Activated CD4-positive, alpha-beta T cell treated with anti-CD3 and anti-CD28 coated beads, Interleukin-2, amount 50 U/mL, for 16 hours (primary cell): ENCODE measurements at regions not wholly inside any gene's neighbourhood (a gene's known extent, or its start where the extent isn't known, plus 50 kb on each side); places are given as distances from the start of the nearest gene placed in this dataset.

ENCODE experiments used
- DNase-seq: peaks from one replicate; pipeline ENCODE4 v3.0.0-alpha.2; 2020

DNA sequence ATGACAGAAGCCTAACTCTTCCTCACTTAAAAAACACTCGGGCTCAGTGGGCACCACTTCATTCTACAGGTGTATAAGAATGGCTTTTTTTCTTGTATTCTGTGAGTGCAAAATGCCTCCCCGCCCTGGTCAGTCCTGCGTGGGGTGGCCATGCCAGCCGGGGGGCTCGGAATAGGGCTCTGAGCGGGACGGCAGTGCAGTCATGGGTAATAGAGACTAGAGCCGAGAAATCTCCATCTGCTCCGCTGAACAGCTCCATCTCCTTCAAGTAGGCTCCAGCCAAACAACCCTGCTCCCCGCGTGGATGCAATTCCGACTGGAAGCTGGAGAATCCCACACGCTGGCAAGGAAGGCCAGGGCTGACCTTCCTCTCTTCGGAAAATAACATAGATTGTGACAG is 317.0 kb upstream of the IRX4 start:
- DNase-seq, result no peak

GRCh38 chr5:2196989-2197619 is 314.4 kb upstream of the IRX4 start:
- no peak for DNase-seq

GRCh38 chr5:2196416-2196815 is 313.7 kb upstream of the IRX4 start:
- DNase-seq, result no peak

DNA sequence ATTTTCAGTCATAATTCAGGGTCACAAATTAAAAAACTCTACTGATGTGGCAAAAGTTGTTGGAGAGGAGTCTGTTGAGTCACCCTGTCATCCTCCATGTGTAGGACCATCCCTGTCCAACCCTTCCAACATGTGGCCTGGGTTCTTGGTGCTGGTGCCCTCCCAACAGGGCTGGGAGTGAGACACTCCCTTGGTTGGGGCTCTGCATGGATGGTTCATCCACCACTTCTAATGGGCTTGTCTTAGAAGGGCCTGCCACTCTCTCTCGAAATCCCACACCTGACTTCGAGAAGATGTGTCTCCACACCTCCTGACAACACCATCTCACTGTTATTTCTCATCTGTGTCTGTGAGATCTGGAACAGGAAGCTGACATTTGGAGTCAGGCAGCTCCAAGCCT is 312.2 kb upstream of the IRX4 start:
- DNase-seq, result no peak

- no peak for DNase-seq
These were observed 311.5 kb upstream of the IRX4 start for GRCh38 chr5:2194236-2194555.

- no peak for DNase-seq
These were observed 311.0 kb upstream of the IRX4 start for GRCh38 chr5:2193542-2194235.

DNA sequence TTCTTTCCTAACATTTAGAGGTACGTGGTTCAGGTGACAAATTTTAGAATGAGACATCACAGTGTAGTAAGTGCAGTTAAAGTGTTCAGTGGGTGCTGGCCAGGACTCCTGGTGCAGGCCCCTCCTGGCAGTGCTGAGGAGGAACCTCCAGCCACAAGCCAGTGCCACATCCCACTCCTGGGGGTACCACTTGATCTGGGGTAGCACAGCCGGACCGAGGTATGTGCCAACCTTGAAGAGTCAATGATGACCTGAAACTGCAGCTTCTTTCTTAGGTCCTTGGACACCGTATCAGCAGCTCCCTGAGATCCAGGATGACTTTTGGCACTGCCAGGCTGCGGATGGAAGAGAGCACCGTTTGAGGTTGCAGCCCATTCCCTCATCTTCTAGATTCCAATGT is 310.4 kb upstream of the IRX4 start:
- no peak for DNase-seq

DNA sequence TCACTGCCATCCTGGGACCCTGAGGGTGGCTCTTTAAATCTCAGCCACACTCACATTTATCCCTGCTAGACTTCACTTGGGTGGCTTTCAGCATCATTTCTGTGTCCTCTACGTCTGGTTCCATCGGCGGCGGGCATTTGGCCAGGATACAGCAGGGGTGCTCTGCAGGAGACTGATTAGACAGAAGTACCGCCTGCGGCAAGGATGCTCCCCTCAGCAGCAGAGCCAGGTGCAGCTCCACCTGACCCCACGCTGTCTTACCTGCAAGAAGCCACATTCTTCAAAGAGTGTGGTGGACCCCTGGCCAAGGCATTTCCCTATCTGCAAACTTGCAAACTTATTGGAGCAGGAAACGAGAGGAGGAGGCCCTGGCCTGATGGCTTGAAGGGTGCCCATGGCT is 309.8 kb upstream of the IRX4 start:
- DNase-seq, result no peak

GRCh38 chr5:2191972-2192371 is 309.2 kb upstream of the IRX4 start:
- no peak for DNase-seq

DNA sequence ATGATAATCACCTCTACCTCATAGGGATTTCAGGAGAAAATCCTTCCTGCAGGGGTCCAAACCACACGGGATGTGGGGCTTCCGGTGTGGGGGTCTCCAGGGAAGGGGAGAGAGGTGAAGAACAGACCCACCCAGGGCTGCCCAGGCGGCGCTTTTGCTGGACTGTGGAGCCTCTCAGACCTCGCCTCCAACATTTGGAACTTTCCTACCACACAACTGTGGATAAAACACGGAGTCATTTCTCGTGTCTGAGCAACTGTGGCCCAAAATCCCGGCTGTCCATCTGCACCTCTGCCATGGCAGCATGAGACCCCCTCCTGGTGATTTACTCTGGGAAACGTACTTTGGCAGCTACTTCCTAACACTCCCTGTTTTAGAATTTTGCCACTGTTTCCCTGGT is 307.8 kb upstream of the IRX4 start:
- no peak for DNase-seq

GRCh38 chr5:2188661-2189060 is 305.9 kb upstream of the IRX4 start:
- no peak for DNase-seq

DNA sequence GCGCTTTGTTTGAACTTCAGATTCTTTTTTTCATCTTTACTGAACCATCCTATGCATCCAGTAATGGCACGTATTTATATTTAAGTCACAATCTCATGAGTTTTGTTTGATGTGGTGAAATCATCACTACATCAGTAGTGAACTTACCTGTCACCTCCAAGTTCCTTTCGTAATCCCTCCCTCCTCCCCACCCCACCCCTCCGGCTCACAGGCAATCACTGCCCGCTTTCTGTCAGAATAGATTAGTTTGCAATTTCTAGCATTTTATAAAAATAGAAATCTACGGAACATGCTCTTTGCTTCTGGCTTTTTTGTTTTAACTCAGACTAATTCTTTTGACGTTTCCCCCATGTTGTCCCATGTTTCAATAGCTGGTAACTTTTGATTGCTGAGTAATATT is 305.4 kb upstream of the IRX4 start:
- DNase-seq, result no peak

DNA sequence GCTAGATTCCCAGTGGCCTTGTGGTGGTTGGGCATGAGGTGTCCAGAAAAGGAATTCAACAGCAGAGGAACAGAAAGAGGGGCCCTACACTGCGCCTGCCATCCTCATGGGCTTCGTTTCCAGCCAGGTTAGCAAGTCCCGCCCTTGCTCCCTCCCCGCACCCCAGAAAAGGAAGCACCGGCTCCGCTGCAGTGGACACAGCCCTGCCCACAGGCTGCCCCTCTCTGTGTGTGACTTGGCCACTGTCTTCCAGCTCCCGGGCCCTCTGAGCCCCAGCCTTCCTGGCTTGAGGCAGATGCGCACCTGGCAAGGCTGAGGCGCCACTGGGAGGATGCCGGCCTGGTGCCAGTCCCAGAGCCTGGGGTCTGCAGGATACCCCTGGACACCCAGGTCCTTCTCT is 305.0 kb upstream of the IRX4 start:
- DNase-seq, result no peak

DNA sequence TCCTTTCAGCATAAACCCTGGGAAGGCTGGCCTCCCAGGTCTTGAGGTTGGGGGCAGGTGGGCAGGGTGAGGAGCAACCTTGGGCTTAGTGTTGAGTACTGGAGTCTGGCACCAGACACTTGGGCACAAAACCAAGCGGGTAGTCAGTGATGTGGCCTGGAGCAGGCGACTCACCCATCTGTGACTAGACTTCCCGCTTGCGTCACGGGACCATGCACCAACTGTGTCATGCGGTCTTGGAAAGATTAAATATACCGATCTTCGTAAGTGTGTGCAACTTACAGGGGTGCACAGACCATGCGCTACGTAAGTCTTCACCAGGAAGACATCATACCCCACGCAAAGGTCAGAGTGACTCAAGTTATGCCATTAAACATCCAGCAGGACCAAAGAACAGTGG is 304.4 kb upstream of the IRX4 start:
- DNase-seq, result no peak

- DNase-seq, result no peak
These were observed 303.8 kb upstream of the IRX4 start for GRCh38 chr5:2186472-2187015.

- no peak for DNase-seq
These were observed 303.1 kb upstream of the IRX4 start for GRCh38 chr5:2185646-2186471.

- no peak for DNase-seq
These were observed 302.1 kb upstream of the IRX4 start for GRCh38 chr5:2184563-2185540.

DNA sequence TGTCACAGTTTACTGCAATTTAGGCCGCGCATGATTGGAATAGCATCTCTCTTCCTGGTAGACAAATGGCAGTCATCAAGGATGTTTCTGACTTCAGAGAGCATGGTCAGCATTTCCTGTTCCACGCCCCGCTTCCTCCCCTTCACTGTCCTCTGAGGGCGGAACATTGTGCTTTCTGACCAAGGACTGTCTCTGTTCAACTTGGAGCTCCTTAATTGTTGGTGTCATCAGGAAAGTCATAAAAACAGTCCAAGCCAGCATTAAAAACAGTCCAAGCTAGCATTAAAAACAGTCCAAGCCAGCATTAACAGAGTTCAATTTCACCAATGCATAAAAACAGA is 301.3 kb upstream of the IRX4 start:
- no peak for DNase-seq

DNA sequence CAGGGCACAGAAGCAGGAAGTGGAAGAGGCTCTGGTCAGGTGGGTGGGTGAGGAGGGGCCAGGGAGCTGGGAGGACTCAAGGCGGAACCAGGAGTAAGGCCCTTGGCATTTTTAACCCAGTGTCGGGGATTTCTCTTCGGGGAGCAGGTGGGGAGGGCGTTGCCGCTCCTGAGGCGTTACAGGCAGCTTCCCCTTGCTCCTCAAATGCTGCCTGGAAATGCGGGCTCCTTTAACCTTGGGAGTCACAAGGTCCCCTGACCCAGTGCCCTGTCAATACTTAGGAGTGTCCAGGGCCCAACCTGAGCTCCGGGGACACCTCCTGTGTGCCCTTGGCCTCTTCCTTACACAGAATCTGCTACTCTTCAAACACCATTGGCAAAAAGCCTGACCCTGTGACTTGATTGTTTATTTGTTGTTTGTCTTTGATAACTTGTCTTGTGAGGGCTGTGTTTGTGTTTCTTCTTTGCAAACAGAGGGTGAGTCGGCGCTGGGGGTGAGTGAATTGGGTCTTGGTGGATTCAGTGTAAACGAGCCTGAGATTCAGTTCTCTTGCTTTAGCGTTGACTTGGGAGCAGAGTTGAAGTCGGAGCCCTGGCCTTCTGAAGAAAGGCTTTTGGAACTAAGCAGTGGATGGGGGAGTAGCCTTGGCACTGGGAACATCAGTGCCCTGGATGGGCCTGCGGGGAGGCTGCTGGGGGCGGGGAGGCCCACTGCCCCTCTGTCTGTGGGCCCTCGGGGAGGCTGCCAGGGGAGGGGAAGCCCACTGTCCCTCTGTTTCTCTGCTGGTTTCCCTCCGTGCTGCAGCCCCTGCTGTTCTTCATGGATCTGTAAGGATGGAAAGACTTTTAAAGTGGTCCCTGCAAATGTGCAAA is 300.7 kb upstream of the IRX4 start:
- DNase-seq, result no peak

DNA sequence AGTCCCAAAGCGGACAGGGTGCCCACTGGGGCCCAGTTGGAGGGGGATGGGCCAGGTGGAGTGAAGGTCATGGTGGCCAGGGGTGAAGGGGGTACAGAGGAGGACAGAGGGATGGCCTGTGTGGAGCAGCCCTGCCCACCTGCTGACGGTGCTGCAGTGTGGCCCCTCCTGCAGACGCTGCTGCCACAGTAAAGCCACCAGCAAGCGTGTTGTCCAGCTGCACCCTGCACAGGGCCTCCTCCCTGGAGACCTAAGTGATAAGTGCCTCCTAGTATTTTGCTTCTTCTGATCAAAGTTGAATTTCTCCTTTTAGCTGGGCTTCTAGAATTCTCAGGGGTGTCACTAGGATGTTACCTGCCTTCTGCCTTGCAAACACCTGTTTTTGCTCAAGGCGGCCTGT is 299.3 kb upstream of the IRX4 start:
- DNase-seq, result no peak

DNA sequence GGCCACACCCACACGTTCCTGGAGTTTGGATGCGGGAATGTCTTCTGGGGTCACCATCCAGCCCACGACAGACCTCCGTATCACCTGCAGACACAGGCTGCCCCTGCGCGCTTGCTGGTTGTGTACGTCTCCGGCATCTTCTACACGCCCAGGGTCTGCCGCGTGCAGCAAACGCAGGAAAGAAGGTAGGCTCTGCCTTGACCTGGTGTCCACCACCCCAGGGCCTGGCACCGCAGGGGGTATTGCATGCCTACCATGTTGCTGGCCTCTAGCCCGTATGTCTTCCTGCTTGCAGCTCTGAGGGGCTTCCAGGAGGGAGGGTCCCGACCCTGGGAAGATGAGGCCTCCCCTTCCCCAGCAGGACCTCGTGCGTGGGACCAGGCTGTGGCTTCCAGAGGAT is 298.8 kb upstream of the IRX4 start:
- DNase-seq, result no peak

DNA sequence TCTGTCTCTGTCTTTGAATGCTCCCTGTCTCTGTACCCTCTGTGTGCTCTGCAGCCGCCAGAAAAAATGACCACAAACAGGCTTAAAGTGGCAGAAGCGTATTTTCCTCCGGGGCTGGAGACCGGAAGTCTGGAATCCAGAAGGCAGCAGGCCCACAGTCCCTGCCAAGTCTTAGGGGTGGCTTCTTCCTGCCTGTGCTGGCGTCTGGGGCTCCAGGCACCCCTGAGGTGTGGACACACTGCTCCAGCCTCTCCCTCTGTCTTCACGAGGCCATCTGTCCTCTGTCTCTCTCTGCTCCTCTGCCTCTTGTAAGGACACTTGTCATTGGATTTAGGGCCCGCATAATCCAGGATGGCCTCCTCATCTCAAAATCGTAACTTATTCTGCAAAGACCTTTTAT is 298.4 kb upstream of the IRX4 start:
- DNase-seq, result no peak
